ENCODE measurements at regions not wholly inside any gene's neighbourhood (a gene's known extent, or its start where the extent isn't known, plus 50 kb on each side); places are given as distances from the start of the nearest gene placed in this dataset.

DNA sequence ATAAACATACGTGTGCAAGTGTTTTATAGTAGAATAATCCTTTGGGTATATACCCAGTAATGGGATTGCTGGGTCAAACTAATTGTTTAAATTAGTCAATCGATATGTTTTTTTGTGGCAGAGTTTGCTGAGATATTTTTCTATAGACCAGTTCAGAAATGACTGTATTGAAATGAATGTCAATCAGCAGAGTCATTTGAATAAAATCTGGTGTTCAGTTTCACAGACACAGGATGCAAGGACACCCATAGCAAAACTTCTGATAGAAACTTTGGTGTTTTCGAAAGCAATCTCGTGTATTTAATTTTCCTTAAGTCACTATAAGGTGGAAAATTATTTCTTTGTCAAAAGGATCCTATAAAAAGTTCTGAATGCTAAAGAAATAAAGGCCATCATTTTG is 434.4 kb downstream of the RAP2B start:
- no peak overlapping the region for H3K27ac ChIP-seq (ENCODE audit: low read depth, low read length)
- H3K9ac ChIP-seq (ENCODE audit: low read length): no peak overlapping the region
- no peaks in the 10 kb centered on the region for H3K9me3 ChIP-seq (ENCODE audit: low read length)
- H3K27me3 ChIP-seq (ENCODE audit: control insufficient read depth in 1 of 2, insufficient read depth in 2 of 2, low read length in 2 of 2): no peaks in the 10 kb centered on the region
- H3K4me1 ChIP-seq (ENCODE audit: insufficient read depth, low read length): no peaks in the 10 kb centered on the region
- no peaks in the 10 kb centered on the region for H3K36me3 ChIP-seq (ENCODE audit: insufficient read depth, low read length)
- H3K4me3 ChIP-seq (ENCODE audit: low read depth in 1 of 2, low read length in 2 of 2): no peak overlapping the region

- Histone ChIP-seq H3K4me3 (ENCODE audit: low read depth in 1 of 2, low read length in 2 of 2) (no peak overlapping the region), H3K9ac (ENCODE audit: low read length) (no peak overlapping the region), H3K27ac (ENCODE audit: low read depth, low read length) (no peak overlapping the region), H3K27me3 (ENCODE audit: control insufficient read depth in 1 of 2, insufficient read depth in 2 of 2, low read length in 2 of 2) (no peaks in the 10 kb centered on the region), H3K36me3 (ENCODE audit: insufficient read depth, low read length) (no peaks in the 10 kb centered on the region), H3K9me3 (ENCODE audit: low read length) (no peaks in the 10 kb centered on the region), H3K4me1 (ENCODE audit: insufficient read depth, low read length) (no peaks in the 10 kb centered on the region)
Measured at GRCh38 chr3:153599685-153600084, 437.7 kb downstream of the RAP2B start.

DNA sequence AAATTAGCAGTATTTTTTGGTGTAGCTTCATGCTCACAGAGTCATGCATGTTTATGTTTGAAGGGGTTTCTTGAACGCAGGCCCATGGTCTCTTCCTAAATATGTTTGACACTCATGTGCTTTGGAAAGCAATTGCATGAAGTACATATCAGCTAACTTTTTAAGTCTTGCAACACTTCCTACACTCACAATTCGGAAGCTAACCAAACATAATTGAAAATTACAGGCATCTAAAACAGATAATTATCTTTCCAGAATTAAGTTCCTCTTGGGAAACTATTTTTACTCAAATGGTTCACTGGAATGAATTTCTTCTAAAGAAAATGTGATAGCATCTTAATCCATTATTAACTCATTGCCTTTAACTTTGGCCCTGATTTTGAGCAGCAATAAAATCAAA is 438.9 kb downstream of the RAP2B start:
- no peak overlapping the region for H3K9ac ChIP-seq (ENCODE audit: low read length)
- H3K36me3 ChIP-seq (ENCODE audit: insufficient read depth, low read length): no peaks in the 10 kb centered on the region
- no peak overlapping the region for H3K4me3 ChIP-seq (ENCODE audit: low read depth in 1 of 2, low read length in 2 of 2)
- H3K4me1 ChIP-seq (ENCODE audit: insufficient read depth, low read length): no peaks in the 10 kb centered on the region
- H3K27me3 ChIP-seq (ENCODE audit: control insufficient read depth in 1 of 2, insufficient read depth in 2 of 2, low read length in 2 of 2): no peaks in the 10 kb centered on the region
- no peak overlapping the region for H3K27ac ChIP-seq (ENCODE audit: low read depth, low read length)
- H3K9me3 ChIP-seq (ENCODE audit: low read length): no peaks in the 10 kb centered on the region

DNA sequence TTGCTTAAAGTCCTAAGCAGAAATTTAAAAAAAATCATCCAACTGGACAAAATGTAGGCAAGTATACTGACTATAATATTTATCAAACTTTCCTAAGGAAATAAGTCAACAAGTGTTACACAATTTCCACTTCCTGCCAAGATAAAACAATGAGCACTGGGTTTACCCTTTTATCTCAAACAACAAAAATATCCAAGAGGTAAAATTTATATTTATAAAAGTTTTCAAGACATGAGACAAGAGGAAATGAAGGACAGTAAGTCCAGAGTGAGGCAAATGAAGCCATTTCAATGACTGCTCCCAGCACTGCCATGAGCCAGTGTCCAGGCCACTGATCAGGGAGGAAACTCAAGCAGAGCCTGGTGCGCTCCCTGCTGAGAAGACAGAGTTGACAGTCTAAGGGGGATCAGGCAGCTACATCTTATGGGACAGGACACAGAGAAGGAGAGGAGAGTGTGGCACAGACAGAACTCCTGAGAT is 439.4 kb downstream of the RAP2B start:
- H3K4me3 ChIP-seq (ENCODE audit: low read depth in 1 of 2, low read length in 2 of 2): no peak overlapping the region
- no peaks in the 10 kb centered on the region for H3K27me3 ChIP-seq (ENCODE audit: control insufficient read depth in 1 of 2, insufficient read depth in 2 of 2, low read length in 2 of 2)
- no peaks in the 10 kb centered on the region for H3K36me3 ChIP-seq (ENCODE audit: insufficient read depth, low read length)
- H3K27ac ChIP-seq (ENCODE audit: low read depth, low read length): no peak overlapping the region
- no peak overlapping the region for H3K9ac ChIP-seq (ENCODE audit: low read length)
- no peaks in the 10 kb centered on the region for H3K4me1 ChIP-seq (ENCODE audit: insufficient read depth, low read length)
- H3K9me3 ChIP-seq (ENCODE audit: low read length): no peaks in the 10 kb centered on the region

- no peak overlapping the region for H3K4me3 ChIP-seq (ENCODE audit: low read depth in 1 of 2, low read length in 2 of 2)
- no peak overlapping the region for H3K27ac ChIP-seq (ENCODE audit: low read depth, low read length)
- no peaks in the 10 kb centered on the region for H3K4me1 ChIP-seq (ENCODE audit: insufficient read depth, low read length)
- no peak overlapping the region for H3K9ac ChIP-seq (ENCODE audit: low read length)
- H3K36me3 ChIP-seq (ENCODE audit: insufficient read depth, low read length): no peaks in the 10 kb centered on the region
- no peaks in the 10 kb centered on the region for H3K9me3 ChIP-seq (ENCODE audit: low read length)
- no peaks in the 10 kb centered on the region for H3K27me3 ChIP-seq (ENCODE audit: control insufficient read depth in 1 of 2, insufficient read depth in 2 of 2, low read length in 2 of 2)
Measured at GRCh38 chr3:153602801-153603200, 440.8 kb downstream of the RAP2B start.

DNA sequence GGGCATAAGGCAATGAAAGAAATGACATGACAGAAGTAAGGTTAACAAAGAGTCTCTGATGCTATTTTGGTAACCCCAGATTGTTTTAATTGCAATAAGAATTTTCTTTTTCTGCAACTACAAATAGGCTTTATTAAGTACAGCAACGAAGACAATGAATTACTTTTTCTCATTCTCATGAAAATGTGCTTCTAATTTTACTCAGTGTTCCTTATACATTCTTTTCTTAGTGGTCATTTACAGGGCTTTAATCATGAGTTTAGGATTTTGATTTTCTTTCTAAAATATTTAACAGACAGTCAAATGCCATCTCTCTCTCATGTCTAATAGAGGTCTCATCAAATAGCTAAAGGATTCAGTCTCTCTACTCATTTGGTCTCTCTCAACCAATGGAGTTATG is 452.1 kb downstream of the RAP2B start:
- H3K4me1 ChIP-seq (ENCODE audit: insufficient read depth, low read length): no peaks in the 10 kb centered on the region
- no peak overlapping the region for H3K27ac ChIP-seq (ENCODE audit: low read depth, low read length)
- no peaks in the 10 kb centered on the region for H3K27me3 ChIP-seq (ENCODE audit: control insufficient read depth in 1 of 2, insufficient read depth in 2 of 2, low read length in 2 of 2)
- no peak overlapping the region for H3K4me3 ChIP-seq (ENCODE audit: low read depth in 1 of 2, low read length in 2 of 2)
- no peak overlapping the region for H3K9ac ChIP-seq (ENCODE audit: low read length)
- no peaks in the 10 kb centered on the region for H3K9me3 ChIP-seq (ENCODE audit: low read length)
- no peaks in the 10 kb centered on the region for H3K36me3 ChIP-seq (ENCODE audit: insufficient read depth, low read length)

- Histone ChIP-seq H3K4me3 (ENCODE audit: low read depth in 1 of 2, low read length in 2 of 2) (no peak overlapping the region), H3K9me3 (ENCODE audit: low read length) (no peaks in the 10 kb centered on the region), H3K27ac (ENCODE audit: low read depth, low read length) (no peak overlapping the region), H3K9ac (ENCODE audit: low read length) (no peak overlapping the region), H3K36me3 (ENCODE audit: insufficient read depth, low read length) (no peaks in the 10 kb centered on the region), H3K4me1 (ENCODE audit: insufficient read depth, low read length) (no peaks in the 10 kb centered on the region), H3K27me3 (ENCODE audit: control insufficient read depth in 1 of 2, insufficient read depth in 2 of 2, low read length in 2 of 2) (no peaks in the 10 kb centered on the region)
Measured at GRCh38 chr3:153614563-153614962, 452.5 kb downstream of the RAP2B start.

DNA sequence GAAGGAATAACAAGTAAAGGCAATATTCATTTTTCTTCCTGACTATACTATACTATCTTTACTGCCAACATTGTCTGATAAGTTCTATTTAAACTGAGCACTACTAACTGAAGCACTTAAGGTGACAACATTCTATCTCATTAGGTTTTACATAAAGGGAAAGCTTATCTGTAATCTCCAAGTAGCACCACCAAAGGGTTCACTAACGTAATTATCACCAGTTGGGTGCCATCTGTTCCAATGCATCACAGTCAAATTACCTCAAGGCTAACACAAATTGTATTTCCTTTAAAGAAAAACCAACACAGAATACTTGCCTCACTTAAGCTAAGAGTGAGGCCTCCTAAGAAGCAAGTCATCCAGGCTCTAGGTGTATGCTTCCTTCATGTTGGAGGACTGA is 453.8 kb downstream of the RAP2B start:
- Histone ChIP-seq H3K36me3 (ENCODE audit: insufficient read depth, low read length) (no peaks in the 10 kb centered on the region), H3K9me3 (ENCODE audit: low read length) (no peaks in the 10 kb centered on the region), H3K27me3 (ENCODE audit: control insufficient read depth in 1 of 2, insufficient read depth in 2 of 2, low read length in 2 of 2) (no peaks in the 10 kb centered on the region), H3K27ac (ENCODE audit: low read depth, low read length) (no peak overlapping the region), H3K4me3 (ENCODE audit: low read depth in 1 of 2, low read length in 2 of 2) (no peak overlapping the region), H3K4me1 (ENCODE audit: insufficient read depth, low read length) (no peaks in the 10 kb centered on the region), H3K9ac (ENCODE audit: low read length) (no peak overlapping the region)

GRCh38 chr3:153617463-153617862 is 455.4 kb downstream of the RAP2B start:
- no peak overlapping the region for H3K9ac ChIP-seq (ENCODE audit: low read length)
- H3K9me3 ChIP-seq (ENCODE audit: low read length): no peaks in the 10 kb centered on the region
- no peaks in the 10 kb centered on the region for H3K36me3 ChIP-seq (ENCODE audit: insufficient read depth, low read length)
- no peak overlapping the region for H3K4me3 ChIP-seq (ENCODE audit: low read depth in 1 of 2, low read length in 2 of 2)
- no peaks in the 10 kb centered on the region for H3K27me3 ChIP-seq (ENCODE audit: control insufficient read depth in 1 of 2, insufficient read depth in 2 of 2, low read length in 2 of 2)
- no peak overlapping the region for H3K27ac ChIP-seq (ENCODE audit: low read depth, low read length)
- H3K4me1 ChIP-seq (ENCODE audit: insufficient read depth, low read length): no peaks in the 10 kb centered on the region

DNA sequence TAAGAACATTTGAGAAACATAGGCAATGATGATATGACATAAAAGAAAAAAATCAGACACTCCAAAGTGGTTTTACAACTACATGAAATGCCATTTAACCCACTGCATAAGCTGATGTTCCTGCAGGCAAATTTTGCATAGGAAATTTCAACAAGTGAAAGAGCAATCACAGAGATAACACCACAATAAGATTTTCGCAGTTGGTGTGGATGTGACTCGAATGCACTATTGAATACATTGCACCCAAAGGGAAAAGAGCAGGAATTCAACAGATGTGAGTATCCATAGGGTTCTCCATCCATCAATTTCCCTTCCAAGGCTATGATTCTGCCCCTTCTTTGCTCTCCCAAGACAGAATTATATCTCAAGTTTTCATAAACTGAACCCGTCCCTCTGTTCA is 456.1 kb downstream of the RAP2B start:
- H3K9ac ChIP-seq (ENCODE audit: low read length): no peak overlapping the region
- H3K27ac ChIP-seq (ENCODE audit: low read depth, low read length): no peak overlapping the region
- no peaks in the 10 kb centered on the region for H3K27me3 ChIP-seq (ENCODE audit: control insufficient read depth in 1 of 2, insufficient read depth in 2 of 2, low read length in 2 of 2)
- H3K4me1 ChIP-seq (ENCODE audit: insufficient read depth, low read length): no peaks in the 10 kb centered on the region
- no peaks in the 10 kb centered on the region for H3K36me3 ChIP-seq (ENCODE audit: insufficient read depth, low read length)
- no peak overlapping the region for H3K4me3 ChIP-seq (ENCODE audit: low read depth in 1 of 2, low read length in 2 of 2)
- H3K9me3 ChIP-seq (ENCODE audit: low read length): no peaks in the 10 kb centered on the region

GRCh38 chr3:153619268-153619667 is 457.2 kb downstream of the RAP2B start:
- no peak overlapping the region for H3K27ac ChIP-seq (ENCODE audit: low read depth, low read length)
- H3K4me1 ChIP-seq (ENCODE audit: insufficient read depth, low read length): no peaks in the 10 kb centered on the region
- H3K9me3 ChIP-seq (ENCODE audit: low read length): no peaks in the 10 kb centered on the region
- H3K9ac ChIP-seq (ENCODE audit: low read length): no peak overlapping the region
- no peaks in the 10 kb centered on the region for H3K36me3 ChIP-seq (ENCODE audit: insufficient read depth, low read length)
- H3K4me3 ChIP-seq (ENCODE audit: low read depth in 1 of 2, low read length in 2 of 2): no peak overlapping the region
- H3K27me3 ChIP-seq (ENCODE audit: control insufficient read depth in 1 of 2, insufficient read depth in 2 of 2, low read length in 2 of 2): no peaks in the 10 kb centered on the region

- H3K27ac ChIP-seq (ENCODE audit: low read depth, low read length): no peak overlapping the region
- no peaks in the 10 kb centered on the region for H3K4me1 ChIP-seq (ENCODE audit: insufficient read depth, low read length)
- H3K36me3 ChIP-seq (ENCODE audit: insufficient read depth, low read length): no peaks in the 10 kb centered on the region
- H3K4me3 ChIP-seq (ENCODE audit: low read depth in 1 of 2, low read length in 2 of 2): no peak overlapping the region
- H3K27me3 ChIP-seq (ENCODE audit: control insufficient read depth in 1 of 2, insufficient read depth in 2 of 2, low read length in 2 of 2): no peaks in the 10 kb centered on the region
- H3K9me3 ChIP-seq (ENCODE audit: low read length): no peaks in the 10 kb centered on the region
- no peak overlapping the region for H3K9ac ChIP-seq (ENCODE audit: low read length)
Measured at GRCh38 chr3:153621953-153622352, 459.9 kb downstream of the RAP2B start.
